K562 (cell line): ENCODE measurements at regions not wholly inside any gene's neighbourhood (a gene's known extent, or its start where the extent isn't known, plus 50 kb on each side); places are given as distances from the start of the nearest gene placed in this dataset.

Experiments
- CAMTA2 ChIP-seq: fragments of 250-450 bp; sonication (Bioruptor Pico); conservative IDR thresholded peaks from 2 replicates; pipeline ENCODE4 v1.5.1; 2022
- ELF4 ChIP-seq: fragments of 450-650 bp; formaldehyde crosslinking; IDR thresholded peaks from 2 replicates; pipeline ENCODE4 v1.4.0; 2022; ENCODE audit warnings: missing genetic modification characterization
- LCOR ChIP-seq: sonication (generic); formaldehyde crosslinking; IDR thresholded peaks from 2 replicates; pipeline ENCODE4 v1.8.0; 2022; ENCODE audit warnings: mild to moderate bottlenecking, missing genetic modification reagents
- NR2C2 ChIP-seq, 2 experiments: fragments of 200-800 bp in 1 of 2; sonication (Bioruptor generic) in 1 of 2; sonication (generic) in 1 of 2; formaldehyde crosslinking in 1 of 2; IDR thresholded peaks; 2 replicates each; pipeline versions ENCODE4 v1.6.1 to v1.8.0; 2016 to 2022; ENCODE audit warnings: mild to moderate bottlenecking in 1 of 2, missing compliant biosample characterization in 1 of 2, missing genetic modification characterization in 1 of 2, missing genetic modification reagents in 1 of 2
- PHTF2 ChIP-seq: fragments of 250-450 bp; sonication (Bioruptor Pico); IDR thresholded peaks from 2 replicates; pipeline ENCODE4 v1.5.0; 2021; ENCODE audit warnings: mild to moderate bottlenecking
- POLR2A ChIP-seq: fragments of 450-650 bp; conservative IDR thresholded peaks from 2 replicates; pipeline ENCODE4 v1.6.1; 2016
- POU5F1 ChIP-seq: fragments of 150-350 bp; IDR thresholded peaks from 2 replicates; pipeline ENCODE4 v1.6.1; 2014; ENCODE audit warnings: borderline replicate concordance, low read length, low read depth, mild to moderate bottlenecking; ENCODE audit not compliant: partially characterized antibody
- RB1 ChIP-seq: fragments of 450-650 bp; IDR thresholded peaks from 2 replicates; pipeline ENCODE4 v1.6.1; 2017; ENCODE audit warnings: low read depth, mild to moderate bottlenecking
- TBL1XR1 ChIP-seq, 2 experiments: IDR thresholded peaks; 2 replicates each; pipeline ENCODE4 v1.6.1; 2012; ENCODE audit warnings: improper control_type of control experiment in 2 of 2, low read length in 2 of 2, mild to moderate bottlenecking in 1 of 2
- TGIF2 ChIP-seq: sonication (generic); formaldehyde crosslinking; IDR thresholded peaks from 2 replicates; pipeline ENCODE4 v1.8.1; 2022; ENCODE audit warnings: mild to moderate bottlenecking, missing genetic modification reagents, moderate library complexity
- TF ChIP-seq, protein P1 (sequence below): fragments of 450-650 bp; IDR thresholded peaks from 2 replicates; pipeline ENCODE4 v1.6.1; 2017; ENCODE audit warnings: antibody characterized with exemption
- TF ChIP-seq, protein P2 (sequence below), 3 experiments: IDR thresholded peaks in 2 of 3; conservative IDR thresholded peaks in 1 of 3; 2 replicates each; pipeline ENCODE4 v1.5.1; 2011 to 2012; ENCODE audit warnings: low read length in 3 of 3, mild to moderate bottlenecking in 3 of 3, control low read depth in 2 of 3, improper control_type of control experiment in 1 of 3, inconsistent platforms in 1 of 3, low read depth in 1 of 3, mixed read lengths in 1 of 3, moderate library complexity in 1 of 3; ENCODE audit not compliant: insufficient read depth in 2 of 3
- TF ChIP-seq, protein P3 (sequence below), 2 experiments: fragments of 450-650 bp; formaldehyde crosslinking in 1 of 2; IDR thresholded peaks; 2 replicates each; pipeline versions ENCODE4 v1.4.0 to v1.6.1; 2014 to 2020; ENCODE audit warnings: mild to moderate bottlenecking in 2 of 2, borderline replicate concordance in 1 of 2, low read depth in 1 of 2

DNA sequence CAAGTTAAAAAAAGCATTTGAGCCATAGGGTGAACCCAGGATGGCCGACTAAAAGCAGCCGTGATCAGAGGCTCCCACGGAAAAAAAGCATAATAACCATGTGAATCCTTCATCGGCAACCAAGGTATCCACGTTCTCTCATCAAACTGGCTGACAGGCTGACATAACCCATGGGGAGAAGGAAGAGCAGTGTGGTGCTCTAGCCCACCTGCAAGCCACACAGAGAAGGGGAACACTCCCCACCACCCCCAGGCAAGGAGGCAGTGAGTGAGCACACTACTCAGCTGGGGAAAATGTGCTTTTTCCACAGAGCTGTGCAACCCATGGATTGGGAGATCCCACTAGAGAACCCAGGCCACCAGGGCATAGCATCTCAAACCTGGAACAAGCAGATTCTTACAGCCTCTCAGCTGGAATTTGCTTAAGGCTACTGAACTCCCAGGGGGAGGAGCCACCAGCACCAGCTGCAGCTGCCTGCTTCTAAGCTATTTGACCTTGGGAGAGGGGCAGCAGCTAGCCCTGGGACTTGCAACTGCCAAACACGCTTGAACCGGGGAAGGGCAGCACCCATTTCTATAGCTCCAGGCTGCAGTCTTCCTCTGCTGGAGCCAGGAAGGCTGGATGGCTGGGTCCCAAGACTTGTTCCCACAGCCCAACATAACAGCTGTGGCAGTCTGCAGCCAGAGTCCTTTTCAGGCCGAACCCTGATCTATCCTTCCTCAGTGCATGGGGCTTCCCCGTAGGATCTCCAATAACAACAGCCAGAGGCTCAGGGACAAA lies 178.2 kb upstream of the NRG3 start:
- TF ChIP-seq, protein P1, sequence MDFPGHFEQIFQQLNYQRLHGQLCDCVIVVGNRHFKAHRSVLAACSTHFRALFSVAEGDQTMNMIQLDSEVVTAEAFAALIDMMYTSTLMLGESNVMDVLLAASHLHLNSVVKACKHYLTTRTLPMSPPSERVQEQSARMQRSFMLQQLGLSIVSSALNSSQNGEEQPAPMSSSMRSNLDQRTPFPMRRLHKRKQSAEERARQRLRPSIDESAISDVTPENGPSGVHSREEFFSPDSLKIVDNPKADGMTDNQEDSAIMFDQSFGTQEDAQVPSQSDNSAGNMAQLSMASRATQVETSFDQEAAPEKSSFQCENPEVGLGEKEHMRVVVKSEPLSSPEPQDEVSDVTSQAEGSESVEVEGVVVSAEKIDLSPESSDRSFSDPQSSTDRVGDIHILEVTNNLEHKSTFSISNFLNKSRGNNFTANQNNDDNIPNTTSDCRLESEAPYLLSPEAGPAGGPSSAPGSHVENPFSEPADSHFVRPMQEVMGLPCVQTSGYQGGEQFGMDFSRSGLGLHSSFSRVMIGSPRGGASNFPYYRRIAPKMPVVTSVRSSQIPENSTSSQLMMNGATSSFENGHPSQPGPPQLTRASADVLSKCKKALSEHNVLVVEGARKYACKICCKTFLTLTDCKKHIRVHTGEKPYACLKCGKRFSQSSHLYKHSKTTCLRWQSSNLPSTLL: no peak
- TF ChIP-seq, protein P2, sequence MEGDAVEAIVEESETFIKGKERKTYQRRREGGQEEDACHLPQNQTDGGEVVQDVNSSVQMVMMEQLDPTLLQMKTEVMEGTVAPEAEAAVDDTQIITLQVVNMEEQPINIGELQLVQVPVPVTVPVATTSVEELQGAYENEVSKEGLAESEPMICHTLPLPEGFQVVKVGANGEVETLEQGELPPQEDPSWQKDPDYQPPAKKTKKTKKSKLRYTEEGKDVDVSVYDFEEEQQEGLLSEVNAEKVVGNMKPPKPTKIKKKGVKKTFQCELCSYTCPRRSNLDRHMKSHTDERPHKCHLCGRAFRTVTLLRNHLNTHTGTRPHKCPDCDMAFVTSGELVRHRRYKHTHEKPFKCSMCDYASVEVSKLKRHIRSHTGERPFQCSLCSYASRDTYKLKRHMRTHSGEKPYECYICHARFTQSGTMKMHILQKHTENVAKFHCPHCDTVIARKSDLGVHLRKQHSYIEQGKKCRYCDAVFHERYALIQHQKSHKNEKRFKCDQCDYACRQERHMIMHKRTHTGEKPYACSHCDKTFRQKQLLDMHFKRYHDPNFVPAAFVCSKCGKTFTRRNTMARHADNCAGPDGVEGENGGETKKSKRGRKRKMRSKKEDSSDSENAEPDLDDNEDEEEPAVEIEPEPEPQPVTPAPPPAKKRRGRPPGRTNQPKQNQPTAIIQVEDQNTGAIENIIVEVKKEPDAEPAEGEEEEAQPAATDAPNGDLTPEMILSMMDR (IDR thresholded peaks at IDR 0.05 in 2 of 3, conservative IDR thresholded peaks at IDR 0.05 in 1 of 3; ENCODE audit: insufficient read depth in 2 of 3, low read depth in 1 of 3, low read length in 3 of 3): no peak
- TF ChIP-seq ELF4 (CRISPR knock-in tag): no peak
- TF ChIP-seq PHTF2 (CRISPR knock-in tag): no peak
- TF ChIP-seq TGIF2: no peak
- no peak for TF ChIP-seq POLR2A
- no peak for TF ChIP-seq RB1
- no peak for TF ChIP-seq LCOR (CRISPR knock-in tag)
- TF ChIP-seq TBL1XR1 (IDR thresholded peaks at IDR 0.05; ENCODE audit: low read length in 2 of 2): no peak
- no peak for TF ChIP-seq POU5F1
- TF ChIP-seq CAMTA2 (CRISPR knock-in tag): no peak
- TF ChIP-seq NR2C2 (CRISPR knock-in tag; IDR thresholded peaks at IDR 0.05): no peak
- TF ChIP-seq NR2C2 (tag; IDR thresholded peaks at IDR 0.05): no peak
- TF ChIP-seq, protein P3, sequence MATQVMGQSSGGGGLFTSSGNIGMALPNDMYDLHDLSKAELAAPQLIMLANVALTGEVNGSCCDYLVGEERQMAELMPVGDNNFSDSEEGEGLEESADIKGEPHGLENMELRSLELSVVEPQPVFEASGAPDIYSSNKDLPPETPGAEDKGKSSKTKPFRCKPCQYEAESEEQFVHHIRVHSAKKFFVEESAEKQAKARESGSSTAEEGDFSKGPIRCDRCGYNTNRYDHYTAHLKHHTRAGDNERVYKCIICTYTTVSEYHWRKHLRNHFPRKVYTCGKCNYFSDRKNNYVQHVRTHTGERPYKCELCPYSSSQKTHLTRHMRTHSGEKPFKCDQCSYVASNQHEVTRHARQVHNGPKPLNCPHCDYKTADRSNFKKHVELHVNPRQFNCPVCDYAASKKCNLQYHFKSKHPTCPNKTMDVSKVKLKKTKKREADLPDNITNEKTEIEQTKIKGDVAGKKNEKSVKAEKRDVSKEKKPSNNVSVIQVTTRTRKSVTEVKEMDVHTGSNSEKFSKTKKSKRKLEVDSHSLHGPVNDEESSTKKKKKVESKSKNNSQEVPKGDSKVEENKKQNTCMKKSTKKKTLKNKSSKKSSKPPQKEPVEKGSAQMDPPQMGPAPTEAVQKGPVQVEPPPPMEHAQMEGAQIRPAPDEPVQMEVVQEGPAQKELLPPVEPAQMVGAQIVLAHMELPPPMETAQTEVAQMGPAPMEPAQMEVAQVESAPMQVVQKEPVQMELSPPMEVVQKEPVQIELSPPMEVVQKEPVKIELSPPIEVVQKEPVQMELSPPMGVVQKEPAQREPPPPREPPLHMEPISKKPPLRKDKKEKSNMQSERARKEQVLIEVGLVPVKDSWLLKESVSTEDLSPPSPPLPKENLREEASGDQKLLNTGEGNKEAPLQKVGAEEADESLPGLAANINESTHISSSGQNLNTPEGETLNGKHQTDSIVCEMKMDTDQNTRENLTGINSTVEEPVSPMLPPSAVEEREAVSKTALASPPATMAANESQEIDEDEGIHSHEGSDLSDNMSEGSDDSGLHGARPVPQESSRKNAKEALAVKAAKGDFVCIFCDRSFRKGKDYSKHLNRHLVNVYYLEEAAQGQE (IDR thresholded peaks at IDR 0.05; ENCODE audit: borderline replicate concordance): no peak
- TF ChIP-seq, protein P3 (CRISPR knock-in tag; IDR thresholded peaks at IDR 0.05; ENCODE audit: low read depth): no peak
